Stimulated activated CD4-positive, alpha-beta T cell treated with anti-CD3 and anti-CD28 coated beads, Interleukin-1b, Interleukin-23, amount 100 ng/mL, for 24 hours (primary cell): ENCODE measurements at regions not wholly inside any gene's neighbourhood (a gene's known extent, or its start where the extent isn't known, plus 50 kb on each side); places are given as distances from the start of the nearest gene placed in this dataset.

ENCODE experiments used
- DNase-seq, 4 experiments: peaks; one replicate each; pipeline ENCODE4 v3.0.0-alpha.2; 2020; ENCODE audit warnings: low read depth in 4 of 4, low spot score in 1 of 4

DNA sequence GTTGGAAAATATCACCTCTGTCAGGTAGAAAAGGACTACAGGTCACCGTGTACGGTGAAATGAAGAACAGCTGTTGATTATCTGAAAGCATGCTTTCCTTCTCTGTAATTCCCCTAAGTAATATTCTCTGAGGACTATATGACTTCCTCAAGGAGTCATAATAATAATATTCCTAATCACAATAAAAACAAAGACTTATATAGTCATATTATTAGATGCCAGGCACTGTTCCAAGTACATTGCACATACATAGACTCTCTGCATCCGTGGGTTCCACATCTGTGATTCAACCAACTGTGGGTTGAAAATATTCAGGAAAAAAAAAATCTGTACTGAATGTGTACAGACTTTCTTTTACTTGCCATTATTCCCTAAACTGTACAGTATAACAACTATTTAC lies 512.4 kb upstream of the ID2 start:
- DNase-seq = no peak

DNA sequence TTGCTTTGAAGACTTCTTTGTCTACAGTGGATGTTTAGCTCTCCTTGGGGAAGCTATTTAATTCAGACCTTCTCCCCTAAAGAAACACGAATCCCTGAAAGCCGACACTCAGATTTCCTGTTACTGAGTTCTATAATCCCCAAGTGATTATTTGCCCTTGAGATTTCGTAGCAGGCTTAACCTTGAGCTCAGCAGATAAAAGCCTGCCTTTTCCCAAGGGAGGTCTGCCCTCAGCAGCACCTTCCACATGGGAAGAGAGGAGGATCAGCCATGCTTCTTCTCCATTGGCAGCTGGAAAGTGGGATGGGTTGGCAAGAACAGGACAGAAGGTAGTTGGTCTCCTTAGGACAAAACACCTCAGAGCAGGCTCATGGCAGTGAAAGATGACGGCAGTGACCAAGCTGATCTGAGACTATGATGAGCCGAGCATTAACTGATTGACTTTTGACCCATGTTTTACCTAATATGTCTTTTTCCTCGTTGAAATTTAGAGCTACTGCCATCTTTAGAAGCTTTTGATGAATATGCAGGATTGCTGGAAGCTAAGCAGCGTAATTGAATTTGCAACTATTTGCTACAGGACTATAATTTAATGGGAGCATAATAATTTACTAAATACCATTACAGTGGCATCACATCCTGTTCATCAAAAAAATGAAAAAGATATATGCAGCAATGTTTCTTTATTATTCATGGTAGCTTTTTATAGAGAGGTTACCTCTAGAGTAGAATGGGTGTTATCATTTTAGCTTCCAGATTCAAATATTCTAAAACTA lies 511.1 kb upstream of the ID2 start:
- DNase-seq = no peak

DNA sequence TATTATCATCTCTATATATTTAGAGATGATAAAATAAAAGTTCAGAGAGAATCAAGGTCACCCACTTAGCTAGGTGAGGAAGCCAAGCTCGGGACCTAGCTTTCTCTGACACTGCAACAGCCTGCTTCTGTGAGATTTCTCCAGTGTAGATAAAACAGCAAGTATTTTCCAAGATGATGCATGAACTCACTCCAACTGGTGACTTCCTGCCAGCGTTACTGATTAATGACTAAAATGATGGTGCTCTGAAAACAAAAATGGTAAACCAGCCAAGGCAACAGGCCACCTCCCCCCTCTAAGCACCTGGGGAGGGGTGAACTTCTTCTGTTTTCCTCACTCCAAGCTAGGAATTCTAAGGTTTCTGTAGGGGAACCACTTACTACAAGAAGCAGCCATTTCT lies 510.2 kb upstream of the ID2 start:
- no peak for DNase-seq

DNA sequence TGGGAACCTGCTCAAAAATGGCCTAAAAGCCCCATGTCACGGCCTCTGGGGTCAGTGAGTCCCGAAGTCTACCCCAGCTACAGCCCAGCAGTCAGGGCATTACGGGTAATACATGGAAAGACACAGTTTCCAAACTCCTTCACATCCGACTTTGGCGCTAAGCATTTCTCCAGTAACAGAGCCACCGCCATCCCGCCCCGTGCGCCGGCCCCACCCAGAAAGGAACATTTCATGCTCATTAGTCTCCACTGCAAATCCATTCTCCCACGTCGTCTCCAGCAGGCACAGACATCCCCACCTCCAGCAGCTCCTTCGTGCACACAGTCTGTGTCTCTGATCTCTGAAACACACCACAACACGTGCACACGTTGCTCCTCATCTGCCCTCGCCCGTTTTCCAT lies 509.2 kb upstream of the ID2 start:
- DNase-seq = no peak

DNA sequence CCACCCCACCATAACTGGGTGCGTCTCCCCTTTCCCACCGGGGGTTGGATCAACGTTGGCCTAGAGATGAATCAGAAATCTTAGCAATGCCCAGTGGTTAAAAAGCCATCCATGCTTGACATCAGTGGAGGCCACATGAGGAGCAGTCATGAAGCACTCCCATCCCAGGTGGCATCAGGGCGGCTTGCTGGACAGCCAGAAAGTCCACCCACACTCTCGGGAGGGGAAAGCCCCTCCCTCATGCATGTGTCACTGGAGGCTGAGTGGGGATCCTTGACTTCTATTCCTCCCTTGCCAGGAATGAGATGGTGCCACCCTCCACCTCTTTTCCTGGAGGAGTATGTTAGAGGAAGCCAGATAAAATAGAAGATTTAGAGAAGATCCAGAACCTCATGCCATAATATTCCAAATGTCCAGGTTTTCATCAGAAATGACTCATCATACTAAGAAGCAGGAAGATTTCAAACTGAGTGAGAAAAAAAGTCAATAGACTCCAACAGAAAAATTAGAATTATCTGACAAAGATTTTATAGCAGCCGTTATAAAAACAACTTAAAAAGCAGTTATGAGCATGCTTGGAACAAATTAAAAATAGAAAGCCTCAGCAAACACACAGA lies 507.1 kb upstream of the ID2 start:
- no peak for DNase-seq

DNA sequence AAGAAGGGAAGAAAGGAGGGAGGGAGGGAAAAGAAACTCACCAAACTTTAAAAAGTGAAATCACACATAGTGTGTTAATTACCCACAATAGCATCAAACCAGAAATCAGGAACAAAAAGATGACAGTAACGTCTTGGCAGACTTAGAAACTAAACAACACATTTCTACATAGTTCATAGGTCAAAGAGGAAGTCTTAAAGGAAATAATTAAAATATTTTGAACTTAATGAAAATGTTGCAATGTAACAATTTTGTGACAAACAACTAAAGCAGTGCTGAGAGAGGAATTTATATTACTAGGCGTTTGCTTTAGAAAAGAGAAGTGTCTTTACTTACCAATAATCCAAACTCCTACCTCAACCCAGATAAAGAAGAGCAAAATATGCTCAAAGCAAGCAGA lies 505.0 kb upstream of the ID2 start:
- no peak for DNase-seq

DNA sequence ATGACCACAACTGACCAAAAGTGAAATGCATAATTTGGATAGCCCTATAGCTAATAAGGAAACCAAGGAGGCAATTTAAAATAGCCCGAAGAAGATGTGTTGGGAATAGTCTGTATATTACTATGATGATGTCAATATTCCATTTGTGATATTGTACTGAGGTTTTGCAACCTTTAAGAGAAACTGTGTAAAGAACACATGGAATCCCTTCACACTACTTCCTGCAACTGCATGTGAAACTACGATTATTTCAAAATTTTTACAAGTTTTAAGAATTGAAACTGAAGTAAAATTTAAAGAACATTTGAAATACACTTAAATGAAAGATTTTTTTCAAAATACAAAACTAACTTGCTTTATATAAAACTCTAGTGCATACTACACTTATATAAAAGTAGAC lies 504.3 kb upstream of the ID2 start:
- no peak for DNase-seq

DNA sequence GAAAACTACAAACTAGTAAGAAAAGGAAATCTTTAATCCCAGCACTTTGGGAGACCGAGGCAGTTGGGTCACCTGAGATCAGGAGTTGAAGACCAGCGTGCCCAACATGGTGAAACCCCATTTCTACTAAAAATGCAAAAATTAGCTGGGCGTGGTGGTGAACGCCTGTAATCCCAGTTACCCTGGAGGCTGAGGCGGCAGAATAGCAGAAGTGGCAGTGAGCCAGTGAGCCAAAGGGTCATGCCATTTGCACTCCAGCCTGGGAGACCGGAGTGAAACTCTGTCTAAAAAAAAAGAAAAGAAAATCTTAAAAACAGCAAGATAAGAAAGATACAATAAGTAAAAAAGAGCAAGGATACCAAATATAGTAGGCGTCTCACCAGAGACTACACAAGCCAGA lies 502.9 kb upstream of the ID2 start:
- DNase-seq = no peak

DNA sequence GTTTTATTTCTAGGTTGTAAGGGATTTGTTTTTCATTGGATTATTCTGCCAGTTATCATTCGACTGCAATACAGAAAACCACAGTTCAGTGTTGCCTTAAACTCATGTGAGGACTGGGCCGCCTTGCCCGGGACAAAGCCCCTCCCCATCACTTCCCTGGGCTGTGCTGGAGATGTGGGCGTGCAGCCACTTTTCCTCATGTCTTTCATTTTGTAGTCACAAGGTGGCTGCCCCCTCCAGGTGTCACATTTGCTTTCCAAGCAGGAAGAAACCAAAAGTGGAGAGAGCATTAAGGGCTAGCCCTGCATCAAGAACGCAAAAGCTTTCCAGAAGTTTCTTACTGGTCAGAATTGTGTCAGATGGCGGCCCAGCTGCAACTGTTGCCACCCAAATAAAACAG lies 492.5 kb upstream of the ID2 start:
- no peak for DNase-seq

DNA sequence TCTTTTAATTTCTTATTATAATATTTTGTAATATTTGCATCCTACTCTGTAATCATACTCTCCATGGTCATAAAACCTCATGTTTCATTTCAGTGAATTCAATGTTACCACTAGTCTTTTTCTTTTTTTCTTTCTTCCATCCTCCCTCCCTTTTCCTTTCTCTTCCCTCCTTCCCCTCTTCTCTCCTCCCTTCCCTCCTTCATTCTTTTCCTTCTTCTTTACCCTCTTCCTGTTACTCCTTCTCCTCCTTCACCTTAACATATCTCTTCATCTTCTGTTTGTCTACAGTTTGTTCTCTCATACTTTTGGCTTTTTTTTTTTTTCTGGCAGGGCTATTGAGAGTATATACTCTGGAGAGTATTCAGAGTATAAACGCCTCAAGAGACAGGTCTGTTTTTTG lies 491.6 kb upstream of the ID2 start:
- DNase-seq = no peak

DNA sequence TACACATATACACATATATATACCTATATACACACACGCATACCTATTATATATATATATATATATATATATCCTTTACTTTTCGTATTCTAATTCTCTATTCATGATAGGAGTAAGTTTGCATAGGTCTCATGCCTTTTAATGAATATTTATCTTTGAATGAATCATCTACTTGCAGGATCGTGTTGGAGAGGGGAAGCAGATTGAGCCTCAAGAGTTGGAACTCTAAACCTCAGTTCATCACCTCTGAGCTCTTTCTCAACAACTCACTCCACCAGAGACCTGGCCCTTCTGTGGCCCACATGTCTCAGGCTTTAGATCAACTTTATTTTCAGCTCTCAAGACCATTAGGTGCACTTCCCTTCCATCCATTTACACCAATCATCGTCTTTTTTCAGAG lies 490.4 kb upstream of the ID2 start:
- no peak for DNase-seq

DNA sequence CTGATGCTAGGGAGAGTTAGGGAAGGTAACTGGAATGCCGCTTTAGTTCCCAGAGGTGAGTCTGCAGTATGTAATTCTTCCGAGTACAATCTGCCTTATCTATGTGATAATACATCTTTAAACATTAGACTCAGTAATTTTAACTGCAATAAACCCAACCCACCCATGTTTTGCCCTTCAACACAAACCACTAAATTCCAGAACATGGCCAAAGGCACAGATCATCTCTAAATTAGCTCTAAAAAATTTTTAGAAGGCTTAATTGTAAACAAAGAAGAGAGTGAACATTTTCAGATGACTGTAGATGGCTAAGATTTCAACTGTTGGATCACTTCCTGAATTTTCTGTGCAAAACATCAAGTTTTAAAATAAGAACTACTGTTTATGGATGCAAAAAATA lies 488.7 kb upstream of the ID2 start:
- DNase-seq = no peak

DNA sequence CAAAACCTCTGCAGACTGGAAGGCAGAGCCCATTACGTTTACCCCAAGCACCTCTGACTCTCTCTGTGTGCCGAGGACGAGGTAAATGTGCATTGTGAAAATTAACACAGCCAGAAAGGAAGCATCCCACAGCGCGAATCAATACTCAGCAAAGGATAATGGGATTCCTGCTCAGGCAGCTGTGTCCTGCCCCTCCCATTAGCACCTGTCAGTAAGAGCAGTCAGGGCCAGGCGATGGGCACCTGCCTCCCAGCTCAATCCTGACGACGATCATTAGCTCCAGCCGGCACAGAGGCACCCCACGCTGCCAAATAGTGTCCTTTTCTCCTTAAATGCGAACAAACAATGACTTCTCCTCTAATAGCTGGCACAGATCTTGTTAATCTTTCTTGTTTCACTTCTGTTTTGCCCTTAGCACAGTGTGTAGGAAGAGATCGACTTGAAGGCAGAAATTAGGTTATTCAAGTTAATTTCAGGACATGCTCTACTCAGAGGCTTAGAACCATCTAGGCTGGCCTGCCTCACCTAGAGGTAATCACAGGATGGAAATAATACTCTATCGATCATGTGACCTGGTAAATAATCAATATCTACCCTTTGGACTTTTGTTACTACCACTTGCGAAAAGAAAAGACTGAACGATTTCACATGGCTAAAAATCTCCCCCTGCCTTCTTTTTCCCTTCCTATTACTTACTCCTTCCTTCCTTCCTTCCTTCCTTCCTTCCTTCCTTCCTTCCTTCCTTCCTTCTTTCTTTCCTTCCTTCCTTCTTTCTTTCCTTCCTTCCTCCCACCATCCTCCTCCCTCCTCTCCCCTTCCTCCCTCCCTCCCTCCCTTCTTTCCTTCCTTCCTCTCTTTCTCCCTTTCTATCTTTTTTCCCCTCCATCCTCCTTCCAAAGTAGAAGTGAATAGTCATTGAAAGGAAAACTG lies 487.9 kb upstream of the ID2 start:
- DNase-seq = no peak

DNA sequence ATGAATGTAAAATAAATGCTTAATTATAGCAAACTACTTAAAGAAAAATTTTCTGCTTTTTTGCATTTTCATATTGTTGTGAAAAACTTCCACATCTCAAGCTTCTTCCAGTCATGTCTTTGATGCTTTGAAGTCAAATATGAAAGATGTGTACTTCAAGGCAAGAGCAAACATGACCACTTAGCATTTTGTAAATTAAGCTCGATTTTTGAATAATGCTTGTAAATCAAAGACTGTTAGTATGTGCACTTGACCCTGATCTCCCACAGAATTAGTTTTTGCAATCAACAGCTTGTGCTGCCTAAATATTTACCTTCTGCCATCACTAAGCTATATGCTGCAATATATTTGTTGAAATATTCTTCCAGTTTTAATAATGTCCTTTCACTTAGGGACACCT lies 486.1 kb upstream of the ID2 start:
- DNase-seq = no peak

DNA sequence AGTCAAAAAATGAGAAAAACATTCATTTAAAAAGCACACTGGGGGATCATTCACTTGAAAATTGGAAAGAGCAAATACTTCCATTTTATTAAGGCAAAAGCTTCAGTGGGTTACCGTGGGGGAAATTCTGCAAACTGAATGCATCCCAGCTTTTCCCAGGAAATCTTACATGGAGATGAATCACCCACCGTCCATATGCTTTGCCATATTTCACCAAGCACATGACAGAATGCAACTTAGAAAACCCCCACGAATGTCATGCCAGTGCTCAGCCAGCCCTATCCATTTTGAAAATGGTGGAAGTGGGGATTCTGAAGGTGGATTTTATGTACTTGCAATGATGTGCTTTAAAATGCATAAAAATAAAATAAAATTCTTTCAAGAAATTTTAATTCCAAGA lies 485.5 kb upstream of the ID2 start:
- no peak for DNase-seq

DNA sequence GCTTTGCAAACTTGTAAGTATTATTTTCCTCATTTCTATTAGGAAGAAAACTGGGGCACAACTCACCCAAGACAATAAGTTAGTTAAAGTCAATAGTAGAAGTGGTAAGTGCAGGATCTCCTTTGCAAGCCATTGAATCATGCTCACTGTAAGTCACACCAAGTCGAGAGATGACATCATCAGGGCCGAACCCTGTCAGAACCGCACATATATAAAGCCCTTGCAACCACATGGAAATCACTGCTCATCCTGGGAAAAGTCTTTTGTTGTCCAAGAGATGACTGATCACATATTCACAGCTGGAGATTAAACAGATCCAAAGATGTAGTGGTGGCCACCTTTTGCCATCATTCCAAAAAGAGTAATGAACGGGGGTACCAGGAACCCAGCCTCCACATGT lies 484.8 kb upstream of the ID2 start:
- no peak for DNase-seq

DNA sequence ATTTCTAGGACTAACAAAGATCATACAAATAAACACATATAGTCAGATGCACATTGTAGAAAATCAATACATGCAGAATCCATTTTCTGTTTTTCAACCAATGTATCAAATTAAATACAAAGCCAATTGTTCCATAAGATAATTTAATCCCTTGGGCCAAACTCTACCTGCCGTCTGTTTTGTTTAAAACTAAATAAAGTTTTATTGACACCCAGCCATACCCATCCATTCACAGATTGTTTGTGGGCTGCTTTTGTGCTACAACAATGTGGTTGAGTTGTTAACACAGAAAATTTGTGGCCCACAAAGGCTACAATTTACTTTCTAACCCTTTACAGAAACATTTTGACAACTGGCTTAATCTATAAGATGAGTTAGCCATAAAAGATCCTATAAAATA lies 484.0 kb upstream of the ID2 start:
- no peak for DNase-seq

DNA sequence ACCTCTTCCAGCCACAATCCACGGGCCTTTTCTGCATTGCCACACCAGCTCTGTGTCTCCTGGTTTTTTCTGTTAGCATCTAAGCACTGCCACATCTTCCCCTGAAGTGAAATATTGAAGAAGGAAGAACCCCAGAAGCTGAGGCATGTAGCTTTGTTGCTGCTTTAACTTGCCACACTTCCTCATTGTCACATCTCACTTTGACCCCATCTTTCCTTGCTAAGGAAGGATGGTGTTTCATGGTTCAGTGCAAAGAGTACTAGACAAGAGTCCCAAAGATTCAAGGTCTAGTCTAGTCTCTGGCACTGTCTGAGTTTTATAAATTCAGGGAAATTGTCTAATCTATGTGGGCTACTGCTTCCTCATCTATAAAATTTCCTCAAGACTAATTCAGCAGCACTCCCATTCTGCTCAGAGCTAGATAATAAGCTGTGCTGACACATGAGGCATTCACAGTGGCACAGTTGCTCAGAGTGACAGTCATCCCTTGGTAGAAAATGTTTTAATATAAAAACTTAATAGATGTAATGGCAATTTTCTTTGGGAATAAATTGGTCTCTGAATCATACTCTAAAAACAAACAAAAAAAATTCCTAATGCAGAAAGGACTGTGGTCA lies 483.0 kb upstream of the ID2 start:
- no peak for DNase-seq

DNA sequence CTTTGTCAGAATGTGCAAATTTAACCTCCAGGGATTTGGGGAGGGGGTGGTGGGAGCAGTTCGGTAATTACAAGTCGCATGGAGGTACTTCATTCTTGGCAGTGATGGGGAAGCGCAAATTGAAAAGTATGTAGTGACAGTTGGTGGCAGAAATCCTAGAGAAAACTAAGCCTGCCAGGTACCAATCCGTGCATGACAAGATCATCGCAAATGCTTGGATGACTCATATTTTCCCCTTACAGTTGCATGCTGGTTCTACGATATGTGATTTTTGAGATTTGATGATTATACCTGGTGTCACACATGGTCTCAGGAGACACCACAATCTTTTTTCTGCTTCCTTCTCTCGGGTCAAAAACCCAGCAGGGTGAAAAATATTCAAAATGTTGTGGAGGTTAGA lies 479.7 kb upstream of the ID2 start:
- DNase-seq = no peak

DNA sequence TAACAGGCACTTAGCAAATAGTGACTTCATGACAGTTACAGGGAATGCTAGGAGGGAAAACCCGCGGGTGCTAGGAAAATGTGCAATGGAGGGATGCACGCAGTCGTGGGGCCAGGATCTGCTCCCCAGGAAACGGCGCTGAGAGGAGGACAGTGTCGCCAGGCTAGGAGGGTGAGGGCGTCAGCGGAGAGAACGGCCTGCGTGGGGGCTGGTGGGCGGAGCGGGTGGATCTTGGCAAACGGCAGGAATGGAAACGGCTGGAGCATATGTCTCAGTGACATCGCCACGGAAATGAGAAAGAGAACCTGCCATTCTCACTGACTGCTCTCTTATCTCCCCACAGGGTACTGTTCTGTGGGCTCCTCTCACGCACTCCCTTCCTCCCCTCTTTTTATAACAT lies 478.5 kb upstream of the ID2 start:
- no peak for DNase-seq

DNA sequence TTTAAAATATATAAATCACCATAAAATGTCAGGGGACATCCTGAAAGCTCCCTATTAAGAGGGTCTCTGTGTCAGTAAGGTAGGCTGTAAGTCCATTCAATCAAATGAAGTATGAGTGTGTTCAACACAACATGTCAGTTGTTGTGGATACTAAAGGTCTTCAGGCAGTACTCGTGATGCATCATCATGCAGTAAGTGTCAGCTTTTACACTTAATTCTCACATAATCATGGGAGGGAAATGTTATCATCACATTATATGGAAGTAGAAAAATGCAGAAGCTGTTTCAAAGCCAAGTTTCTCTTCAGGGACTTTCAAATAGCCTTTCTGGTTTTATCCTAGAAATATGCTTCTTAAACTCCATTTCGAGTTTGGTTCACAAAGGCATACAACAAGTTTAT lies 477.1 kb upstream of the ID2 start:
- no peak for DNase-seq

DNA sequence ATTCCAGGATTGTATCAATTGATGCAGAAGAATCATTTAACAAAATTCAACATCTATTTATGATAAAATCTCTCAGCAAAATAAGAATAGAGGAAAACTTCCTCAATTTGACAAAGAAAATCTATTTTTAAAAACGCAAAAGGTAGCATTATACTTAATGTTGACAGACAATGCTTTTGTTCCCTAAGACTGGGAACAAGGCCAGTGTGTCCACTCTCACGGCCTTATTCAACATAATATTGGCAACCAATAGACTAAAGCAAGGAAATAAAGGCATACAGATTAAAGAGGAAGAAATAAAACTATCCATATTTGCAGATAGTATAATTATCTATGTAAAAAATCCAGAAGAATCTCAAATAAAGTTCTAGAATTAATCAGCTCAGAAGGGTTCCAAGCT lies 472.4 kb upstream of the ID2 start:
- DNase-seq = no peak
